Adrenal gland (tissue), 9 donors: ENCODE measurements at regions not wholly inside any gene's neighbourhood (a gene's known extent, or its start where the extent isn't known, plus 50 kb on each side); places are given as distances from the start of the nearest gene placed in this dataset.

ENCODE experiments used
- DNase-seq, 7 donors: peaks; one replicate each; pipeline ENCODE4 v3.0.0-alpha.2; 2019 to 2020
- H3K27ac ChIP-seq, 5 donors: fragments of 200-600 bp; sonication (generic) in 4 of 5; 1 replicate in 3 of 5; 2 replicates in 2 of 5; pipeline versions ENCODE4 v1.5.1 to v1.8.0; 2016 to 2020; ENCODE audit warnings: mild to moderate bottlenecking in 1 of 5
- H3K27me3 ChIP-seq: fragments of 200-600 bp; 2 replicates; pipeline ENCODE4 v1.8.0; 2021
- H3K36me3 ChIP-seq, 2 donors: fragments of 200-600 bp; replicated peaks in 1 of 2; 1 replicate in 1 of 2; 2 replicates in 1 of 2; pipeline versions ENCODE4 v1.5.1 to v1.8.0; 2018 to 2022
- H3K4me1 ChIP-seq, 2 donors: fragments of 200-600 bp; replicated peaks in 1 of 2; 1 replicate in 1 of 2; 2 replicates in 1 of 2; pipeline versions ENCODE4 v1.5.1 to v1.8.0; 2018 to 2021
- H3K4me3 ChIP-seq, 4 donors: fragments of 200-600 bp; sonication (generic) in 3 of 4; one replicate each; pipeline ENCODE4 v1.5.1; 2016 to 2018
- H3K9me3 ChIP-seq, 3 donors: fragments of 200-600 bp; sonication (generic) in 1 of 3; replicated peaks in 1 of 3; 1 replicate in 2 of 3; 2 replicates in 1 of 3; pipeline versions ENCODE4 v1.5.1 to v1.8.0; 2016 to 2021
- CTCF ChIP-seq, 6 experiments: fragments of 450-650 bp in 4 of 6; fragments of 200-600 bp in 2 of 6; sonication (generic) in 1 of 6; IDR thresholded peaks; 1 replicate in 5 of 6; 2 replicates in 1 of 6; pipeline versions ENCODE4 v1.5.1 to v1.8.0; 2016 to 2021; ENCODE audit warnings: antibody characterized with exemption in 6 of 6, mild to moderate bottlenecking in 2 of 6, moderate library complexity in 1 of 6
- POLR2A ChIP-seq, 2 donors: fragments of 450-650 bp; IDR thresholded peaks; one replicate each; pipeline ENCODE4 v1.6.1; 2017; ENCODE audit warnings: antibody characterized with exemption in 2 of 2, mild to moderate bottlenecking in 2 of 2, moderate library complexity in 1 of 2
- WGBS, 4 donors: extraction: QIAGEN DNeasy Blood & Tissue Kit in 2 of 4; methylation state at CpG; one replicate each; pipeline versions ENCODE4 v1.1.5 to v1.1.7; 2013 to 2017; 5-methylcytosine and 5-hydroxymethylcytosine counted together
- intact Hi-C, 2 donors: fragments of 100-400 bp; cut with DNase I; formaldehyde crosslinking; loops; one replicate each; pipeline versions ENCODE4 v1.14.1 to v1.15.0; 2022 to 2023
- donor health status: healthy with polysubstance abuse.
- donor health status: Bipolar disorder and iron deficiency.
- donor health status: DM: yes; HTN: yes; CAD: no.
- donor health status: DM: no; HTN: no; CAD: no.
- donor health status: DM: no; HTN: no; CAD: no.

GRCh38 chr2:144094408-144095151 lies 425.3 kb downstream of the ZEB2 start:
- no peak for DNase-seq
- intact Hi-C loops: no loop called here
- Histone ChIP-seq H3K4me3 (no peak overlapping the region), H3K27ac (no peak overlapping the region), H3K9me3 (no peaks in the 10 kb centered on the region), H3K27me3 (no peaks in the 10 kb centered on the region), H3K4me1 (no peaks in the 10 kb centered on the region), H3K36me3 (no peaks in the 10 kb centered on the region)
- WGBS, 4 donors: 91 to 96% (median 94%) methylated on average over 5 of the region's 5 CpGs
- TF ChIP-seq POLR2A (IDR thresholded peaks at IDR 0.05): no peak

GRCh38 chr2:144091622-144092021 lies 428.3 kb downstream of the ZEB2 start:
- H3K4me3 ChIP-seq: no peak overlapping the region
- no peak for DNase-seq
- TF ChIP-seq CTCF (IDR thresholded peaks at IDR 0.05) (no peak), POLR2A (IDR thresholded peaks at IDR 0.05) (no peak)
- no peak overlapping the region for H3K27ac ChIP-seq
- WGBS, 4 donors: 96 to 98% (median 97%) methylated on average over 3 of the region's 3 CpGs
- no peaks in the 10 kb centered on the region for H3K9me3 ChIP-seq
- no peaks in the 10 kb centered on the region for H3K36me3 ChIP-seq
- intact Hi-C loops: no loop called here
- no peaks in the 10 kb centered on the region for H3K27me3 ChIP-seq
- H3K4me1 ChIP-seq: no peaks in the 10 kb centered on the region

- TF ChIP-seq CTCF (IDR thresholded peaks at IDR 0.05) (no peak), POLR2A (IDR thresholded peaks at IDR 0.05) (no peak)
- Histone ChIP-seq H3K4me1 (no peaks in the 10 kb centered on the region), H3K9me3 (no peaks in the 10 kb centered on the region), H3K36me3 (no peaks in the 10 kb centered on the region), H3K4me3 (no peak overlapping the region), H3K27ac (no peak overlapping the region), H3K27me3 (no peaks in the 10 kb centered on the region)
- intact Hi-C loops: no loop called here
- DNase-seq: no peak
Measured at GRCh38 chr2:144088863-144089262, 431.1 kb downstream of the ZEB2 start.

- Histone ChIP-seq H3K4me3 (no peak overlapping the region), H3K4me1 (no peaks in the 10 kb centered on the region), H3K36me3 (no peaks in the 10 kb centered on the region), H3K9me3 (no peaks in the 10 kb centered on the region), H3K27me3 (no peaks in the 10 kb centered on the region), H3K27ac (no peak overlapping the region)
- TF ChIP-seq CTCF (IDR thresholded peaks at IDR 0.05) (no peak), POLR2A (IDR thresholded peaks at IDR 0.05) (no peak)
- DNase-seq: no peak
- intact Hi-C loops: no loop called here
Measured at GRCh38 chr2:144086965-144087364, 433.0 kb downstream of the ZEB2 start.

GRCh38 chr2:144085016-144085415 lies 434.9 kb downstream of the ZEB2 start:
- Histone ChIP-seq H3K9me3 (no peaks in the 10 kb centered on the region), H3K27me3 (no peaks in the 10 kb centered on the region), H3K36me3 (no peaks in the 10 kb centered on the region), H3K4me1 (no peaks in the 10 kb centered on the region), H3K27ac (no peak overlapping the region), H3K4me3 (no peak overlapping the region)
- TF ChIP-seq POLR2A (IDR thresholded peaks at IDR 0.05) (no peak), CTCF (IDR thresholded peaks at IDR 0.05) (no peak)
- 84 to 91% (median 89%) methylated on average over 3 of the region's 3 CpGs for WGBS, 4 donors
- DNase-seq: no peak
- intact Hi-C loops: no loop called here
